Activated T-helper 17 cell treated with anti-CD3 and anti-CD28 coated beads, Interleukin-2, amount 50 U/mL, for 72 hours (primary cell): ENCODE measurements at regions not wholly inside any gene's neighbourhood (a gene's known extent, or its start where the extent isn't known, plus 50 kb on each side); places are given as distances from the start of the nearest gene placed in this dataset.

ENCODE experiments used
- ATAC-seq: fragments of 150-1000 bp; cut with Tn5 transposase; replicated peaks from 2 replicates; pipeline ENCODE4 v1.10.0; 2021; ENCODE audit warnings: mild to moderate bottlenecking, moderate library complexity
- H3K27ac Mint-ChIP-seq: one replicate; pipeline ENCODE4 v1.8.0; 2022; ENCODE audit warnings: mixed read lengths
- H3K27me3 Mint-ChIP-seq: one replicate; pipeline ENCODE4 v1.8.0; 2022; ENCODE audit warnings: mixed read lengths
- H3K36me3 Mint-ChIP-seq: one replicate; pipeline ENCODE4 v1.8.0; 2022; ENCODE audit warnings: low read depth, mild to moderate bottlenecking, mixed read lengths
- H3K4me1 Mint-ChIP-seq: one replicate; pipeline ENCODE4 v1.8.0; 2022; ENCODE audit warnings: mixed read lengths
- H3K4me3 Mint-ChIP-seq: one replicate; pipeline ENCODE4 v1.8.0; 2022; ENCODE audit warnings: mild to moderate bottlenecking, mixed read lengths
- H3K9me3 Mint-ChIP-seq: one replicate; pipeline ENCODE4 v1.8.0; 2022; ENCODE audit warnings: mixed read lengths

GRCh38 chr14:44009642-44010041, 497.4 kb downstream of the FSCB start:
- H3K36me3 Mint-ChIP-seq, result no peaks in the 10 kb centered on the region
- H3K4me3 Mint-ChIP-seq, result no peak overlapping the region
- no peaks in the 10 kb centered on the region for H3K4me1 Mint-ChIP-seq
- peaks cover 8% of the 10 kb centered on the region for H3K9me3 Mint-ChIP-seq
- H3K27me3 Mint-ChIP-seq, result no peaks in the 10 kb centered on the region
- ATAC-seq, result no peak
- H3K27ac Mint-ChIP-seq, result no peak overlapping the region

DNA sequence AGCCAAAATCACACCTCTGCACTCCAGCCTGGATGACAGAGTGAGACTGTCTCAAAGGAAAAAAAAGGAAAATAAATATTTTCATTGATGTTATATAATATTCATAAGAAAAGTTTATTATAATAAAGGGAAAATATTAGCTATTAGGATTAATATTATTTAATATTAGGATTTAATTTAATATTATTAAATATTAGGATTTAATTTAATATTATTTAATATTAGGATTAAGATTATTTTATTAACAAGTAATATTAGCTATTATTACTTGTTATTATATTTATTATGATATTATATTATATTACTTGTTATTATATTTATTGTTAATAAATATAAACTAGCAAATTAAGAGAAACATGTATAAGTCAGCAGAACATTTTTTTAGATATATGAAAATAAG, 518.1 kb downstream of the FSCB start:
- Mint-ChIP-seq H3K4me3 (no peak overlapping the region), H3K27me3 (no peaks in the 10 kb centered on the region), H3K27ac (no peak overlapping the region), H3K4me1 (no peaks in the 10 kb centered on the region), H3K9me3 (peaks cover 3% of the 10 kb centered on the region), H3K36me3 (no peaks in the 10 kb centered on the region)
- ATAC-seq, result no peak

DNA sequence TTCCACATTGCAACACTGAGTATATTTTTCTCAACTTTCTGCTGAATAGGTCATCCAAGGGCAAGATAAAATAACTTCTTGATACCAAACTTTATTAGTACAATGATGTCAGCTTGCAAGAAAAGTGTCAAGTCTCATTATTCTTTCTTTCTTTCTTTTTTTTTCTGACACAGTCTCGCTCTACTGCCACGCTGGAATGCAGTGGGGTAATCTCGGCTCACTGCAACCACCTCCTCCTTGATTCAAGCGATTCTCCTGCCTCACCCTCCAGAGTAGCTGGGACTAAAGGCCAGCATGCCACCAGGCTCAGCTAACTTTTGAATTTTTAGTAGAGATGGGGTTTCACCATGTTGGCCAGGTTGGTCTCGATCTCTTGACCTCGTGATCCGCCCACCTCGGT, 523.4 kb downstream of the FSCB start:
- Mint-ChIP-seq H3K9me3 (peaks cover 7% of the 10 kb centered on the region), H3K27ac (no peak overlapping the region), H3K4me1 (no peaks in the 10 kb centered on the region), H3K36me3 (no peaks in the 10 kb centered on the region), H3K4me3 (no peak overlapping the region), H3K27me3 (no peaks in the 10 kb centered on the region)
- no peak for ATAC-seq

- ATAC-seq, result no peak
- no peak overlapping the region for H3K27ac Mint-ChIP-seq
- H3K9me3 Mint-ChIP-seq, result peaks cover 7% of the 10 kb centered on the region
- no peak overlapping the region for H3K4me3 Mint-ChIP-seq
- no peaks in the 10 kb centered on the region for H3K4me1 Mint-ChIP-seq
- H3K36me3 Mint-ChIP-seq, result no peaks in the 10 kb centered on the region
- H3K27me3 Mint-ChIP-seq, result no peaks in the 10 kb centered on the region
Measured at GRCh38 chr14:43981135-43981768, 525.8 kb downstream of the FSCB start.

DNA sequence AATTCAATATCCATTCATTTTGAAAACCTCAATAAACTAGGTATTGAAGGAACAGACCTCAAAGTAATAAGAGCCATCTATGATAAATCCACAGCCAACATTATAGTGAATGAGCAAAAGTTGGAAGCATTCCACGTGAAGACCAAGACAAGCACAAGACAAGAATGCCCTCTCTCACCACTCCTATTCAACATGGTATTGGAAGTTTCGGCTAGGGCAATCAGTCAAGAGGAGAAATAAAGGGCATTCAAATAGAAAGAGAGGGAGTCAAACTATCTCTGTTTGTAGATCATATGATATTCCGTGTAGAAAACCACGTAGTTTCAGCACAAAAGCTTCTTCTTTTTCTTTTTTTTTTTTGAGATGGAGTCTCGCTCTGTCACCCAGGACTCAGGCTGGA, 550.3 kb downstream of the FSCB start:
- Mint-ChIP-seq H3K4me3 (no peak overlapping the region), H3K27me3 (no peaks in the 10 kb centered on the region), H3K4me1 (no peaks in the 10 kb centered on the region), H3K36me3 (no peaks in the 10 kb centered on the region), H3K9me3 (peaks cover 11% of the 10 kb centered on the region), H3K27ac (no peak overlapping the region)
- ATAC-seq, result no peak

GRCh38 chr14:43949400-43949799, 557.7 kb downstream of the FSCB start:
- Mint-ChIP-seq H3K4me1 (no peaks in the 10 kb centered on the region), H3K27ac (no peak overlapping the region), H3K9me3 (no peaks in the 10 kb centered on the region), H3K36me3 (no peaks in the 10 kb centered on the region), H3K27me3 (no peaks in the 10 kb centered on the region), H3K4me3 (no peak overlapping the region)
- ATAC-seq, result no peak

- Mint-ChIP-seq H3K27ac (no peak overlapping the region), H3K4me3 (no peak overlapping the region), H3K9me3 (peaks cover 12% of the 10 kb centered on the region), H3K27me3 (no peaks in the 10 kb centered on the region), H3K36me3 (no peaks in the 10 kb centered on the region), H3K4me1 (no peaks in the 10 kb centered on the region)
- no peak for ATAC-seq
Measured at GRCh38 chr14:43939836-43940235, 567.2 kb downstream of the FSCB start.

DNA sequence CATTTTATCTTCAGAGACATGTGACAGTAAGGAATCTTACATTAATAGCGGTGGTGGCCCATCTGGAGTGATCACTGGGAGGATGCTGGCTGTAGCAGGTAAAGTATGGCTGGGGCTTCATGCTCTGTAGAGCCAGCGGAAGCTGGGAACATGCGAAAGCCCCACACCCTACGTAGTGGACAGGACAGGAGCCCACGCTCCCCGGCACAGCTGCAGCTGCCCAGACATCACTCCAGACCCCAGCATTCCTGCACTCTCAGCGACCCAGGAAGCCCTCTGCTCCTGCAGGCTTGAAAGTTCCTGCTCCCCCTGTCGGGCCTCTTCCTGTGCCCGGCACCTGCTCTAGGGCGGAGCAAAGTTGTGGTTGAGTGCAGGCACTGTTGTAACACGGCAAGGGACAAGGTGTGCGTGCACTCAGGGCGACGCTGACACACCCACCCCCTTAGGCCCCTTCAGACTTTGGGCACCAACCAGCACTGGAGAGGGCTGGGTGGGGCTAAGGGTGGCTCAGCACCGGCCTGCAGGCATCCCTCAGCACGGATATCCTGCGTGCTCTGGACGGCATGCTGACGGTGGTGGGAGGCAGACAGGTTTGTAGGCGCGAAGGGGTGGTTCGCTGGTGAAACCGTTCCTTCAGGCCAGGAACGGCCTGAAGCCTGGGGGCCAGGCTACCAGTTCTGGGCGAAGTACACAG, 568.3 kb downstream of the FSCB start:
- Mint-ChIP-seq H3K36me3 (no peaks in the 10 kb centered on the region), H3K27me3 (no peaks in the 10 kb centered on the region), H3K4me1 (no peaks in the 10 kb centered on the region), H3K27ac (no peak overlapping the region), H3K4me3 (no peak overlapping the region), H3K9me3 (peaks cover 12% of the 10 kb centered on the region)
- no peak for ATAC-seq

DNA sequence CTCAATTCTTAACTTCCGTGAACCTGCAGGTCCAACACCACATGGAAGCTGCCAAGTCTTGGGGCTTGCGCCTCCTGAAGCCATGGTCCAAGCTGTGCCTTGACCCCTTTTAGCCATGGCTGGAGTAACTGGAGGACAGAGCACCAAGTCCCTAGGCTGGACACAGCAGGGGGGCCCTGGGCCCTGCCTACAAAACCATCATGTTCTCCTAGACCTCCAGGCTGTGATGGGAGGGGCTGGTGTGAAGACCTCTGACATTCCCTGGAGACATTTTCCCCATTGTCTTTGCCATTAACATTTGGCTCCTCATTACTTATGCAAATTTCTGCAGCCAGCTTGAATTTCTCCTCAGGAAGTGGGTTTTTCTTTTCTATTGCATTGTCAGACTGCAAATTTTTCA, 570.1 kb downstream of the FSCB start:
- Mint-ChIP-seq H3K4me3 (no peak overlapping the region), H3K36me3 (no peaks in the 10 kb centered on the region), H3K4me1 (no peaks in the 10 kb centered on the region), H3K9me3 (peaks cover 3% of the 10 kb centered on the region), H3K27ac (no peak overlapping the region), H3K27me3 (no peaks in the 10 kb centered on the region)
- no peak for ATAC-seq

DNA sequence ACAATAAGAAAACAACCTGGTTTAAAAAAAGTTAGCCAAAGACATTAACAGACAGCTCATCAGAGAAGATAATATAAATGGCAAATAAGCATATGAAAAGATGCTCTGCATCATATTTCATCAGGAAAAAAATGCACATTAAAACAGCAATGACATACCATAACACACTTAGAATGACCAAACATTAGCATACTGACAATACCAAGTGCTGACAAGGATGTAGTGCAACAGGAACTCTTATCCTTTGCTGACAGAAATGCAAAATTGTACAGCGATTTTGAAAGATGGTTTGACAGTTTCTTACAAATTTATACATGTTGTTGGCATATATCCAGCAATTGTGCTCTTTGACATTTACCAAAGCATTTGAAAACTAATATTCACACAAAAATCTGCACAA, 573.0 kb downstream of the FSCB start:
- Mint-ChIP-seq H3K27me3 (no peaks in the 10 kb centered on the region), H3K9me3 (peaks cover 10% of the 10 kb centered on the region), H3K36me3 (no peaks in the 10 kb centered on the region), H3K4me1 (no peaks in the 10 kb centered on the region), H3K4me3 (no peak overlapping the region), H3K27ac (no peak overlapping the region)
- no peak for ATAC-seq

- Mint-ChIP-seq H3K4me3 (no peak overlapping the region), H3K4me1 (no peaks in the 10 kb centered on the region), H3K9me3 (peaks cover 17% of the 10 kb centered on the region), H3K27me3 (no peaks in the 10 kb centered on the region), H3K36me3 (no peaks in the 10 kb centered on the region), H3K27ac (no peak overlapping the region)
- ATAC-seq, result no peak
Measured at GRCh38 chr14:43914041-43914693, 592.9 kb downstream of the FSCB start.

GRCh38 chr14:43903209-43903608, 603.9 kb downstream of the FSCB start:
- H3K4me1 Mint-ChIP-seq, result no peaks in the 10 kb centered on the region
- peaks cover 3% of the 10 kb centered on the region for H3K9me3 Mint-ChIP-seq
- ATAC-seq, result no peak
- no peaks in the 10 kb centered on the region for H3K36me3 Mint-ChIP-seq
- no peak overlapping the region for H3K4me3 Mint-ChIP-seq
- no peaks in the 10 kb centered on the region for H3K27me3 Mint-ChIP-seq
- no peak overlapping the region for H3K27ac Mint-ChIP-seq

DNA sequence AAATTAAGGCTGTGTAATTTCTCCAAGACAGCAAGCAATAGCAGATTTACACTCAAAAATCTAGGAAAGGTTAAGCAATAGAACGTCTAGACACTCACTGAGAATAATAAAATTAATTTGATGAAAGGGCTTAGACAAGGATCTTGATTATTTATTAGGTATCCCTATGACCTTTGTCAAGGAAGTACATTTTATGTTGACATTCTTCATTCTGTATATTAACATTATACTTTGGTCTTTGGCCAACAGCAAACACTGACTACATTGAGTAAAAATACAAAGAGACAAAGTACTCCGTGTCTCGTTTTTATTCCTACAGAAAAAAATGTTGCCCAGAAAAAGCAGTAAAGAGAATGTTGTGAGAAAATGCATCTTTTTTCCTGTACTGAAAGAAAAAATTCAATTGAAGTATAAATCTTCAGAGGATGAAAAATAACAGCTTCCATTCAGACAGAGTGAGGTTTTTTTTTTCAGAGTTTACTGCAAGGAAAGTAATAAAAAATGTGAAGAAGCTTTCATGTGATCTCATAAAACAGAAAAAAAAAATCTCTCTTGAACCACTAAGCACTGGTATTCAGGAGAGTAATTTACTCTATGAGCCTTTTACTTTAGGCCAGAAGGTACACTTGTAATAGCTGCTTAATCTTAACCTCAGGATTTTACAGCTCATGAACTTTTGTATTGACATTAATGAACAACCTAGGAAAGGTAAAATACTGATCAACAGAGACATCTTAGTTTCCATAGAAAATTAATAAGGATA, 605.0 kb downstream of the FSCB start:
- H3K36me3 Mint-ChIP-seq, result no peaks in the 10 kb centered on the region
- H3K27me3 Mint-ChIP-seq, result no peaks in the 10 kb centered on the region
- ATAC-seq, result no peak
- H3K4me3 Mint-ChIP-seq, result no peak overlapping the region
- H3K9me3 Mint-ChIP-seq, result peaks cover 3% of the 10 kb centered on the region
- no peak overlapping the region for H3K27ac Mint-ChIP-seq
- H3K4me1 Mint-ChIP-seq, result no peaks in the 10 kb centered on the region

DNA sequence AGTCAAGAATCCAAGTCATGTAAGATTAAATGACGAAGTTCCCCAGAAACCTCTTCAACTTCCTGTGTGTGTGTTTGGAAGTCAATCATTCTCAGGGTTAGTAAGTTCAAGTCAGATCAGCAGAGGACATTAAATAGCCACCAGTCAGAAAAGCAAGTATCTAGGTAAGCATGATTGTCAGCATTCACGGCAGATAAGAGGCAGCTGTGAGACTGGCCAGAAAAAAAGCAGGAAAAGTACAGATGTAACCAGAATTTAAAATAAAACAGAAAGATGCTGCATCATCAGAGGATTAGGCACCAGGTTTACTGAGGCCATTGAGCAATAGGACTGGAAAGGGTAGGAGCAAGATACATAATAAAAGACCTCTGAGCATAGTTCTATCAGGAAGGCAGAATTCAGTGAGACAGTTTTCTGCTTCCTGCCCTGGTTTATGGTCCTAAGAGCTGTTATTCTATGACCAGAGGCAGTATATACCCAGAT, 606.9 kb downstream of the FSCB start:
- H3K4me3 Mint-ChIP-seq, result no peak overlapping the region
- no peaks in the 10 kb centered on the region for H3K4me1 Mint-ChIP-seq
- no peaks in the 10 kb centered on the region for H3K9me3 Mint-ChIP-seq
- no peaks in the 10 kb centered on the region for H3K27me3 Mint-ChIP-seq
- no peaks in the 10 kb centered on the region for H3K36me3 Mint-ChIP-seq
- H3K27ac Mint-ChIP-seq, result no peak overlapping the region
- ATAC-seq, result no peak
